ENCODE measurements at regions not wholly inside any gene's neighbourhood (a gene's known extent, or its start where the extent isn't known, plus 50 kb on each side); places are given as distances from the start of the nearest gene placed in this dataset.
"Not testable (repeated sequence)": the region's sequence is repeated elsewhere in the genome, so short reads cannot be mapped to it uniquely, and the experiment has no call there.

GRCh38 chr10:121393522-121393921, 204.7 kb downstream of the FGFR2 start:
- Histone ChIP-seq H3K4me3 (no peak overlapping the region), H3K36me3 (no peaks in the 10 kb centered on the region), H3K27ac (no peak overlapping the region), H3K4me1 (peaks cover 0 to 6% (median 0%) of the 10 kb centered on the region in 4 donors), H3K27me3 (no peaks in the 10 kb centered on the region), H3K9me3 (no peaks in the 10 kb centered on the region)
- TF ChIP-seq POLR2AphosphoS5 (IDR thresholded peaks at IDR 0.05) (no peak), EP300 (IDR thresholded peaks at IDR 0.05) (no peak), POLR2A (IDR thresholded peaks at IDR 0.05) (no peak), CTCF (IDR thresholded peaks at IDR 0.05) (no peak)
- no peak for DNase-seq
- WGBS, 5 donors = 66 to 83% (median 71%) methylated on average over 3 of the region's 3 CpGs
- intact Hi-C loops (cut with DNase I; ENCODE audit: low total_unique reads) = no loop called here

GRCh38 chr10:121400507-121400906, 197.7 kb downstream of the FGFR2 start:
- H3K36me3 ChIP-seq; intact Hi-C loops (cut with DNase I; ENCODE audit: low total_unique reads): not testable (repeated sequence)
- WGBS, 5 donors = 88 to 98% (median 96%) methylated on average over 3 to 4 of the region's 4 CpGs

GRCh38 chr10:121403527-121403926, 194.7 kb downstream of the FGFR2 start:
- Histone ChIP-seq H3K9me3 (no peaks in the 10 kb centered on the region), H3K4me3 (no peak overlapping the region), H3K27ac (no peak overlapping the region), H3K4me1 (peaks cover 0 to 9% (median 8%) of the 10 kb centered on the region in 4 donors), H3K27me3 (no peaks in the 10 kb centered on the region), H3K36me3 (no peaks in the 10 kb centered on the region)
- 85 to 94% (median 90%) methylated on average over 5 of the region's 5 CpGs for WGBS, 5 donors
- no peak for DNase-seq
- intact Hi-C loops (cut with DNase I; ENCODE audit: low total_unique reads) = no loop called here
- no peak for TF ChIP-seq EP300 (IDR thresholded peaks at IDR 0.05)
- no peak for TF ChIP-seq CTCF (IDR thresholded peaks at IDR 0.05)
- no peak for TF ChIP-seq POLR2AphosphoS5 (IDR thresholded peaks at IDR 0.05)
- no peak for TF ChIP-seq POLR2A (IDR thresholded peaks at IDR 0.05)

More at GRCh38 chr10:121400507-121400906, 197.7 kb downstream of the FGFR2 start:
- H3K27me3 ChIP-seq, H3K27ac ChIP-seq, H3K4me1 ChIP-seq, H3K9me3 ChIP-seq, DNase-seq, H3K4me3 ChIP-seq: not testable (repeated sequence)

GRCh38 chr10:121404611-121405010, 193.6 kb downstream of the FGFR2 start:
- Histone ChIP-seq H3K4me3 (no peak overlapping the region), H3K27me3 (no peaks in the 10 kb centered on the region), H3K9me3 (no peaks in the 10 kb centered on the region), H3K36me3 (no peaks in the 10 kb centered on the region), H3K27ac (peak overlapping the region in 1 of 5 donors; percentile 77), H3K4me1 (peaks cover 0 to 9% (median 8%) of the 10 kb centered on the region in 4 donors)
- 71 to 84% (median 76%) methylated on average over 4 of the region's 4 CpGs for WGBS, 5 donors
- TF ChIP-seq POLR2A (IDR thresholded peaks at IDR 0.05) = no peak
- TF ChIP-seq EP300 (IDR thresholded peaks at IDR 0.05) = no peak
- TF ChIP-seq CTCF (IDR thresholded peaks at IDR 0.05) = no peak
- no peak for TF ChIP-seq POLR2AphosphoS5 (IDR thresholded peaks at IDR 0.05)
- intact Hi-C loops (cut with DNase I; ENCODE audit: low total_unique reads) = no loop called here
- no peak for DNase-seq

GRCh38 chr10:121405096-121405495, 193.1 kb downstream of the FGFR2 start:
- DNase-seq = peak; percentile 28 to 68
- H3K9me3 ChIP-seq = no peaks in the 10 kb centered on the region
- no peaks in the 10 kb centered on the region for H3K27me3 ChIP-seq
- intact Hi-C loops (cut with DNase I; ENCODE audit: low total_unique reads) = no loop called here
- H3K4me3 ChIP-seq = no peak overlapping the region
- H3K27ac ChIP-seq = peak overlapping the region in 3 of 5 donors; percentile 25 to 77 (median 62)
- peaks cover 0 to 11% (median 8%) of the 10 kb centered on the region in 4 donors for H3K4me1 ChIP-seq
- no peaks in the 10 kb centered on the region for H3K36me3 ChIP-seq
- 24 to 51% (median 30%) methylated on average over 3 of the region's 3 CpGs for WGBS, 5 donors
- TF ChIP-seq EP300 (IDR thresholded peaks at IDR 0.05) (no peak), POLR2A (IDR thresholded peaks at IDR 0.05) (no peak), CTCF (IDR thresholded peaks at IDR 0.05) (no peak), POLR2AphosphoS5 (IDR thresholded peaks at IDR 0.05) (peak in 1 of 3 donors; percentile 31)

Measured in stomach (tissue), 8 donors.